Breast epithelium (tissue), 3 donors: ENCODE measurements at regions not wholly inside any gene's neighbourhood (a gene's known extent, or its start where the extent isn't known, plus 50 kb on each side); places are given as distances from the start of the nearest gene placed in this dataset.

Experiments used
- POLR2A ChIP-seq: fragments of 450-650 bp; IDR thresholded peaks from one replicate; pipeline ENCODE4 v1.6.1; 2016; ENCODE audit warnings: antibody characterized with exemption, mild to moderate bottlenecking, moderate library complexity
- TF ChIP-seq, protein P1 (sequence below), 3 donors: fragments of 450-650 bp; IDR thresholded peaks; one replicate each; pipeline ENCODE4 v1.5.1; 2016 to 2017; ENCODE audit warnings: antibody characterized with exemption in 3 of 3, mild to moderate bottlenecking in 3 of 3, moderate library complexity in 3 of 3

DNA sequence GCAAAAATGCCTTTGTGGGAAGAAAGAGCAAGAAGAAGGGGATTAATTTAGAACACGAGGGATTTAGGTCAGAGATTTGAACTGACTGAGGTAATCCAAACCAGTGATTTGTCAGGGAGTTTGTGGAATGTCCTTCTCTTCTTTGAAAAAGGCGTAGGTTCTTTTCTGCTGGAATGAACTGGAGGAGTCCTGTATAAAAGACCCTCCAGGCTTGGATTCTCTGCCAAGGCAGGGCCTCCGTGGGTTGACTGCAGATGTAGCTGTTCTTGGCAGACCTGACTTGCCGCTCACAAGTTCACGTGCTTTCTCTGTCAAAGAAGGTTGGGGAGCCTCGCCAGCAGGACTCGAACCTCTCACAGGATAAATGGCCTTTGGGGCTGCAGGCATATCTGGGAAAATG lies 62.8 kb upstream of the STC2 start:
- TF ChIP-seq, protein P1, sequence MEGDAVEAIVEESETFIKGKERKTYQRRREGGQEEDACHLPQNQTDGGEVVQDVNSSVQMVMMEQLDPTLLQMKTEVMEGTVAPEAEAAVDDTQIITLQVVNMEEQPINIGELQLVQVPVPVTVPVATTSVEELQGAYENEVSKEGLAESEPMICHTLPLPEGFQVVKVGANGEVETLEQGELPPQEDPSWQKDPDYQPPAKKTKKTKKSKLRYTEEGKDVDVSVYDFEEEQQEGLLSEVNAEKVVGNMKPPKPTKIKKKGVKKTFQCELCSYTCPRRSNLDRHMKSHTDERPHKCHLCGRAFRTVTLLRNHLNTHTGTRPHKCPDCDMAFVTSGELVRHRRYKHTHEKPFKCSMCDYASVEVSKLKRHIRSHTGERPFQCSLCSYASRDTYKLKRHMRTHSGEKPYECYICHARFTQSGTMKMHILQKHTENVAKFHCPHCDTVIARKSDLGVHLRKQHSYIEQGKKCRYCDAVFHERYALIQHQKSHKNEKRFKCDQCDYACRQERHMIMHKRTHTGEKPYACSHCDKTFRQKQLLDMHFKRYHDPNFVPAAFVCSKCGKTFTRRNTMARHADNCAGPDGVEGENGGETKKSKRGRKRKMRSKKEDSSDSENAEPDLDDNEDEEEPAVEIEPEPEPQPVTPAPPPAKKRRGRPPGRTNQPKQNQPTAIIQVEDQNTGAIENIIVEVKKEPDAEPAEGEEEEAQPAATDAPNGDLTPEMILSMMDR (IDR thresholded peaks at IDR 0.05): no peak
- no peak for TF ChIP-seq POLR2A
